ENCODE measurements at regions not wholly inside any gene's neighbourhood (a gene's known extent, or its start where the extent isn't known, plus 50 kb on each side); places are given as distances from the start of the nearest gene placed in this dataset.
"Not testable (repeated sequence)": the region's sequence is repeated elsewhere in the genome, so short reads cannot be mapped to it uniquely, and the experiment has no call there.

DNA sequence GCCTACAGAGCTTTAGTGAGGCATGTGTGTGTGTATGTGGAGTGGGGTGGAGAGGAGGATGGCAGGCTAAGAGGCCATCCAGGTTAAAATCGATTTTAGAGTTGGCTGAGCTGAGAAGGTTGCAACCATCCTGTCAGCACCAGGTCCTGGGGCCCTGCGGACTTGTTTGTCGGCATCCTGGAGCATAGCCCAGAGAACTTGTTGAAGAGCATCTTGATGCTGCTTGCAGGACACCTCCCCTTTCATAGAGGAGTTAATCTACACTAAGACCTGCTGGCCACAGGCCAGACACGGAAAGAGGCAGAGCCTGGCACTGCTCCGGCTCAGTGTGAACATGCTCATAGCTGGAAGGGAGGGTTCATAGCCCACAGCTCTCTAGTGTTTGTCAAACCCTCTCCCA, 72.1 kb upstream of the RGPD5 start:
- ATAC-seq (ENCODE audit: low FRiP score in 2 of 2), result peak; percentile 24 to 72
- WGBS, 2 donors, result 59 to 70% methylated on average over 5 of the region's 5 CpGs

DNA sequence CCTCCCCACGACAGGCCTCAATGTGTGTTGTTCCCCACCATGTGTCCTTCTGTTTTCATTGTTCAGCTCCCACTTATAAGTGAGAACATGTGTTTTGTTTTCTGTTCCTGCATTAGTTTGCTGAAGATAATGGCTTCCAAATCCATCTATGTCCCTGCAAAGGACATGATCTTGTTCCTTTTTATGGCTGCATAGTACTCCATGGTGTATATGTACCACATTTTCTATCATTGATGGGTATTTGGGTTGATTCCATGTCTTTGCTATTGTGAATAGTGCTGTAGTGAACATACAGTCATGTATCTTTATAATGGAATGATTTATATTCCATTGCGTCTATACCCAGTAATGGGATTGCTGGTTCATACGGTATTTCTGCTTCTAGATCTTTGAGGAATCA, 71.5 kb upstream of the RGPD5 start:
- DNase-seq, H3K27ac ChIP-seq: not testable (repeated sequence)
- 93 to 96% methylated on average over 3 of the region's 3 CpGs for WGBS, 2 donors

More for the DNA sequence above, 72.1 kb upstream of the RGPD5 start:
- H3K27me3 ChIP-seq, result no peaks in the 10 kb centered on the region
- DNase-seq, result no peak
- no peaks in the 10 kb centered on the region for H3K36me3 ChIP-seq
- H3K4me3 ChIP-seq, result no peak overlapping the region
- H3K27ac ChIP-seq, result no peak overlapping the region
- H3K9me3 ChIP-seq, result no peaks in the 10 kb centered on the region
- peaks cover 0 to 2% (median 0%) of the 10 kb centered on the region in 4 donors for H3K4me1 ChIP-seq
- TF ChIP-seq POLR2A (IDR thresholded peaks at IDR 0.05) (no peak), EP300 (IDR thresholded peaks at IDR 0.05) (no peak), POLR2AphosphoS5 (IDR thresholded peaks at IDR 0.05) (no peak)
- TF ChIP-seq, protein P1, sequence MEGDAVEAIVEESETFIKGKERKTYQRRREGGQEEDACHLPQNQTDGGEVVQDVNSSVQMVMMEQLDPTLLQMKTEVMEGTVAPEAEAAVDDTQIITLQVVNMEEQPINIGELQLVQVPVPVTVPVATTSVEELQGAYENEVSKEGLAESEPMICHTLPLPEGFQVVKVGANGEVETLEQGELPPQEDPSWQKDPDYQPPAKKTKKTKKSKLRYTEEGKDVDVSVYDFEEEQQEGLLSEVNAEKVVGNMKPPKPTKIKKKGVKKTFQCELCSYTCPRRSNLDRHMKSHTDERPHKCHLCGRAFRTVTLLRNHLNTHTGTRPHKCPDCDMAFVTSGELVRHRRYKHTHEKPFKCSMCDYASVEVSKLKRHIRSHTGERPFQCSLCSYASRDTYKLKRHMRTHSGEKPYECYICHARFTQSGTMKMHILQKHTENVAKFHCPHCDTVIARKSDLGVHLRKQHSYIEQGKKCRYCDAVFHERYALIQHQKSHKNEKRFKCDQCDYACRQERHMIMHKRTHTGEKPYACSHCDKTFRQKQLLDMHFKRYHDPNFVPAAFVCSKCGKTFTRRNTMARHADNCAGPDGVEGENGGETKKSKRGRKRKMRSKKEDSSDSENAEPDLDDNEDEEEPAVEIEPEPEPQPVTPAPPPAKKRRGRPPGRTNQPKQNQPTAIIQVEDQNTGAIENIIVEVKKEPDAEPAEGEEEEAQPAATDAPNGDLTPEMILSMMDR (IDR thresholded peaks at IDR 0.05), result no peak

DNA sequence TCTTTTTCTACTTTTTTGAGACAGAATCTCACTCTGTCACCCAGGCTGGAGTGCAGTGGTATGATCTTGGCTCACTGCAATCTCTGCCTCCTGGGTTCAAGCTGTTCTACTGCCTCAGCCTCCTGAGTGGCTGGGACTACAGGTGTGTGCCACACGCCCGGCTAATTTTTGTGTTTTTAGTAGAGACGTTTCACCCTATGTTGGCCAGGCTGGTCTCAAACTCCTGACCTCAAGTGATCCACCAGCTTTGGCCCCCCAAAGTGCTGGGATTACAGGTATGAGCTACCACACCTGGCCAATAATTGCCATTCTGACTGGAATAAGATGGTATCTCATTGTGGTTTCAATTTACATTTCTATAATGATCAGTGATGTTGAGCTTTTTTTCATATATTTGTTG, 71.0 kb upstream of the RGPD5 start:
- not testable (repeated sequence) for H3K9me3 ChIP-seq; H3K4me3 ChIP-seq; DNase-seq; H3K27me3 ChIP-seq; H3K27ac ChIP-seq; H3K4me1 ChIP-seq; ATAC-seq (ENCODE audit: low FRiP score in 2 of 2); H3K36me3 ChIP-seq
- WGBS, 2 donors, result 91 to 95% methylated on average over 3 of the region's 3 CpGs

More for the DNA sequence above, 71.5 kb upstream of the RGPD5 start:
- not testable (repeated sequence) for H3K9me3 ChIP-seq; H3K36me3 ChIP-seq; H3K4me1 ChIP-seq; H3K27me3 ChIP-seq; H3K4me3 ChIP-seq; ATAC-seq (ENCODE audit: low FRiP score in 2 of 2)

- ATAC-seq (ENCODE audit: low FRiP score in 2 of 2) (no peak), DNase-seq (no peak)
- Histone ChIP-seq H3K27me3 (no peaks in the 10 kb centered on the region), H3K27ac (no peak overlapping the region), H3K4me3 (no peak overlapping the region), H3K9me3 (no peaks in the 10 kb centered on the region), H3K4me1 (peaks cover 0 to 2% (median 0%) of the 10 kb centered on the region in 4 donors), H3K36me3 (no peaks in the 10 kb centered on the region)
- 91 to 92% methylated on average over 7 to 9 of the region's 9 CpGs for WGBS, 2 donors
- no peak for TF ChIP-seq POLR2A (IDR thresholded peaks at IDR 0.05)
- TF ChIP-seq, protein P1 (IDR thresholded peaks at IDR 0.05), result no peak
- no peak for TF ChIP-seq POLR2AphosphoS5 (IDR thresholded peaks at IDR 0.05)
- TF ChIP-seq EP300 (IDR thresholded peaks at IDR 0.05), result no peak
Measured at GRCh38 chr2:109724533-109725460, 69.3 kb upstream of the RGPD5 start.

- no peaks in the 10 kb centered on the region for H3K36me3 ChIP-seq
- no peaks in the 10 kb centered on the region for H3K27me3 ChIP-seq
- TF ChIP-seq, protein P1 (IDR thresholded peaks at IDR 0.05), result no peak
- TF ChIP-seq POLR2A (IDR thresholded peaks at IDR 0.05) (no peak), POLR2AphosphoS5 (IDR thresholded peaks at IDR 0.05) (no peak), EP300 (IDR thresholded peaks at IDR 0.05) (no peak)
- H3K9me3 ChIP-seq, result no peaks in the 10 kb centered on the region
- no peak overlapping the region for H3K4me3 ChIP-seq
- 79 to 89% methylated on average over 15 to 16 of the region's 16 CpGs for WGBS, 2 donors
- H3K4me1 ChIP-seq, result peaks cover 0 to 2% (median 0%) of the 10 kb centered on the region in 4 donors
- DNase-seq (no peak), ATAC-seq (ENCODE audit: low FRiP score in 2 of 2) (no peak)
- no peak overlapping the region for H3K27ac ChIP-seq
Measured at GRCh38 chr2:109726379-109727270, 67.5 kb upstream of the RGPD5 start.
